GM06990 (cell line): ENCODE measurements at regions not wholly inside any gene's neighbourhood (a gene's known extent, or its start where the extent isn't known, plus 50 kb on each side); places are given as distances from the start of the nearest gene placed in this dataset.
"Not testable (repeated sequence)": the region's sequence is repeated elsewhere in the genome, so short reads cannot be mapped to it uniquely, and the experiment has no call there.

Source experiments
- DNase-seq: peaks from one replicate; pipeline ENCODE4 v3.0.0-alpha.2; 2011; ENCODE audit not compliant: insufficient read length; ENCODE audit errors: extremely low read depth
- H3K27me3 ChIP-seq: replicated peaks from 2 replicates; pipeline ENCODE4 v1.6.0; 2011; ENCODE audit warnings: low read length; ENCODE audit not compliant: control insufficient read depth, insufficient read depth
- H3K36me3 ChIP-seq: 2 replicates; pipeline ENCODE4 v1.5.1; 2011; ENCODE audit warnings: low read length; ENCODE audit not compliant: control insufficient read depth, insufficient read depth
- H3K4me3 ChIP-seq: replicated peaks from 2 replicates; pipeline ENCODE4 v1.5.1; 2011; ENCODE audit warnings: low read depth, mild to moderate bottlenecking, control low read depth, low read length
- TF ChIP-seq, protein P1 (sequence below): IDR thresholded peaks from 2 replicates; pipeline ENCODE4 v1.5.1; 2011; ENCODE audit warnings: low read length, control low read depth, mild to moderate bottlenecking, inconsistent platforms; ENCODE audit not compliant: insufficient read depth, poor library complexity, severe bottlenecking

GRCh38 chr17:22217135-22217534 lies 524.8 kb downstream of the KCNJ18 start:
- TF ChIP-seq, protein P1, sequence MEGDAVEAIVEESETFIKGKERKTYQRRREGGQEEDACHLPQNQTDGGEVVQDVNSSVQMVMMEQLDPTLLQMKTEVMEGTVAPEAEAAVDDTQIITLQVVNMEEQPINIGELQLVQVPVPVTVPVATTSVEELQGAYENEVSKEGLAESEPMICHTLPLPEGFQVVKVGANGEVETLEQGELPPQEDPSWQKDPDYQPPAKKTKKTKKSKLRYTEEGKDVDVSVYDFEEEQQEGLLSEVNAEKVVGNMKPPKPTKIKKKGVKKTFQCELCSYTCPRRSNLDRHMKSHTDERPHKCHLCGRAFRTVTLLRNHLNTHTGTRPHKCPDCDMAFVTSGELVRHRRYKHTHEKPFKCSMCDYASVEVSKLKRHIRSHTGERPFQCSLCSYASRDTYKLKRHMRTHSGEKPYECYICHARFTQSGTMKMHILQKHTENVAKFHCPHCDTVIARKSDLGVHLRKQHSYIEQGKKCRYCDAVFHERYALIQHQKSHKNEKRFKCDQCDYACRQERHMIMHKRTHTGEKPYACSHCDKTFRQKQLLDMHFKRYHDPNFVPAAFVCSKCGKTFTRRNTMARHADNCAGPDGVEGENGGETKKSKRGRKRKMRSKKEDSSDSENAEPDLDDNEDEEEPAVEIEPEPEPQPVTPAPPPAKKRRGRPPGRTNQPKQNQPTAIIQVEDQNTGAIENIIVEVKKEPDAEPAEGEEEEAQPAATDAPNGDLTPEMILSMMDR, result no peak
- Histone ChIP-seq H3K36me3 (no peaks in the 10 kb centered on the region), H3K27me3 (no peaks in the 10 kb centered on the region), H3K4me3 (no peak overlapping the region)
- DNase-seq, result no peak

- Histone ChIP-seq H3K36me3 (no peaks in the 10 kb centered on the region), H3K27me3 (no peaks in the 10 kb centered on the region), H3K4me3 (no peak overlapping the region)
- no peak for DNase-seq
- TF ChIP-seq, protein P1, result no peak
Measured at GRCh38 chr17:22221344-22221743, 529.0 kb downstream of the KCNJ18 start.

DNA sequence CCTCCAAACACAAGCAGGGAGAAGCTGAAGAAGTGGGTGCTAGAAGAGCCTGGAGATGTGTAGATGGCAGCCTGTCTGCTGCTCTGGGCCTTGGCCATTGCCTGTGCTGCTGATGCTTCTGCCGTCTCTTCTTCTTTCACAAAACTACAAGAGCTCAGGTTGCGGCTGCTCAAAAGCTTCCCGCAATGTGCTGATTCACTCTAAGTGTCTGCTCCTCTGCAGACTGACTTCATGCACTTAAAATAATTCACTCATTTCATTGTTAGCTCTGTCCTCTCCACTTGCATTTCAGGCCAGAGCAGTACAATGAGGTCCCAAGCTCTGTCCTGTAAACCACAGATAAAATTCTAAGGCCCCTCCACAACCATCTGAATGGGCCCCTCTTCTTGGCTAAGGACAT lies 534.2 kb downstream of the KCNJ18 start:
- not testable (repeated sequence) for H3K27me3 ChIP-seq, DNase-seq, H3K36me3 ChIP-seq, H3K4me3 ChIP-seq

DNA sequence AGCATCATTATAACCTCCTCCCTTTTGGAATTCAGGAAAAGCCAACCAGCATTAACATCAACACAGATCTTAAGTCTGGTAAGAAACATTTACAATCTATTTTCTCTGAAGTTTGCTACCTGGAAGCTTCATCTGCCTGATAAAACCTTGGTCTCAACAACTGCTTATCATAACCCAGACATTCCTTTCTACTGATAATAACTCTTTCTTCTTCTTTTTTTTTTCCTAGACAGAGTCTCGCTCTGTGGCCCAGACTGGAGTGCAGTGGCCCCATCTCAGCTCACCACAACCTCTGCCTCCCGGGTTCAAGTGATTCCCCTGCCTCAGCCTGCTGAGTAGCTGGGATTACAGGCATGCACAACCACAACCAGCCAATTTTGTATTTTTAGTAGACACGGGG lies 534.6 kb downstream of the KCNJ18 start:
- not testable (repeated sequence) for H3K27me3 ChIP-seq, DNase-seq, H3K4me3 ChIP-seq, H3K36me3 ChIP-seq

- H3K4me3 ChIP-seq, H3K36me3 ChIP-seq, DNase-seq, H3K27me3 ChIP-seq: not testable (repeated sequence)
Measured at GRCh38 chr17:22227699-22228553, 535.6 kb downstream of the KCNJ18 start.

- not testable (repeated sequence) for H3K27me3 ChIP-seq, H3K4me3 ChIP-seq, DNase-seq, H3K36me3 ChIP-seq
Measured at GRCh38 chr17:22229821-22230220, 537.5 kb downstream of the KCNJ18 start.

DNA sequence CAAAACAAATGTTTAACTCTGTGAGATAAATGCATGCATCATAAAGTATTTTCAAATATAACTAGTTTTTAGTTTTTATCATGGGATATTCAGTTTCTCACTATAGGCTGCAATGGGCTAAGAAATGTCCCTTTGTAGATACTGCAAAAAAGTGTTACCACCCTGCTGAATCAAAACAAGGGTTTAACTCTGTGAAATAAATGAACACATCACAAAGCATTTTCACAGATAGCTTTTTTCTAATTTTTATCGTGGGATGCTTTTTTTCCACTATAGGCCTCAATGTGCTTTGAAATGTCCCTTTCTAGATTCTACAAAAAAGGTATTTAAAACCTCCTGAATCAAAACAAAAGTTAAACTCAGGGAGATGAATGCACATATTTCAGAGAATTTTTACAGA lies 541.1 kb downstream of the KCNJ18 start:
- TF ChIP-seq, protein P1, result no peak
- Histone ChIP-seq H3K27me3 (no peaks in the 10 kb centered on the region), H3K36me3 (no peaks in the 10 kb centered on the region), H3K4me3 (no peak overlapping the region)
- DNase-seq, result no peak

DNA sequence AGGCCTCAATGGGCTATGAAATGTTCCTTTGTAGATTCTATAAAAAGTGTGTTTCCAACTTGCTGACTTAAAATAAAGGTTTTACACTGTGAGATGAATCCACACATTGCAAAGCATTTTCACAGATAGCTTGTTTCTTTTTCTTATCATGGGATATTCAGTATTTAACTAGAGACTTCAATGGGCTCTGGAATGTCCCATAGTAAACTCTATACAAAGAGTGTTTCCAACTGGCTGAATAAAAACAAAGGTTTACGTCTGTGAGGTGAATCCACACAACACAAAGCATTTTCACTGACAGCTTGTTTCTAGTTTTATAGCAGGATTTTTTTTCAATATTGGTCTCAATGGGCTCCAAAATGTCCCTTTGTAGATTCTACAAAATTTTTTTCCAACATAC lies 550.1 kb downstream of the KCNJ18 start:
- DNase-seq, result no peak
- Histone ChIP-seq H3K36me3 (no peaks in the 10 kb centered on the region), H3K27me3 (no peaks in the 10 kb centered on the region), H3K4me3 (no peak overlapping the region)
- TF ChIP-seq, protein P1, result no peak
